GM23338 (cell line): ENCODE measurements at regions not wholly inside any gene's neighbourhood (a gene's known extent, or its start where the extent isn't known, plus 50 kb on each side); places are given as distances from the start of the nearest gene placed in this dataset.

Source experiments
- ATAC-seq: fragments of 200-7000 bp; cut with Tn5 transposase; 3 replicates; pipeline ENCODE4 v1.9.1; 2020
- DNase-seq: peaks from one replicate; pipeline ENCODE4 v3.0.0-alpha.2; 2015; ENCODE audit warnings: low spot score
- H2AFZ ChIP-seq: fragments of 200-600 bp; sonication (generic); 2 replicates; pipeline ENCODE4 v1.8.0; 2016; ENCODE audit warnings: antibody characterized with exemption, mild to moderate bottlenecking, moderate library complexity
- H3F3A ChIP-seq: fragments of 200-600 bp; sonication (generic); replicated peaks from 2 replicates; pipeline ENCODE4 v1.8.0; 2017; ENCODE audit warnings: antibody characterized with exemption, mixed run types, low read depth
- H3K27ac ChIP-seq: fragments of 200-600 bp; sonication (generic); 2 replicates; pipeline ENCODE4 v1.6.1; 2016; ENCODE audit warnings: low read depth
- H3K27me3 ChIP-seq: fragments of 200-600 bp; sonication (generic); 2 replicates; pipeline ENCODE4 v1.8.0; 2016; ENCODE audit warnings: mild to moderate bottlenecking, mixed run types, moderate library complexity; ENCODE audit not compliant: insufficient read depth
- H3K36me3 ChIP-seq: fragments of 200-600 bp; sonication (generic); 2 replicates; pipeline ENCODE4 v1.8.0; 2016; ENCODE audit warnings: mild to moderate bottlenecking; ENCODE audit not compliant: insufficient read depth
- H3K4me1 ChIP-seq: fragments of 200-600 bp; sonication (generic); 2 replicates; pipeline ENCODE4 v1.8.0; 2016; ENCODE audit warnings: mild to moderate bottlenecking, moderate library complexity; ENCODE audit not compliant: insufficient read depth
- H3K4me2 ChIP-seq: fragments of 200-600 bp; sonication (generic); 2 replicates; pipeline ENCODE4 v1.7.1; 2017; ENCODE audit warnings: mixed run types
- H3K4me3 ChIP-seq: fragments of 200-600 bp; sonication (generic); 2 replicates; pipeline ENCODE4 v1.6.1; 2016; ENCODE audit warnings: mixed run types
- H3K79me2 ChIP-seq: fragments of 200-600 bp; sonication (generic); replicated peaks from 2 replicates; pipeline ENCODE4 v1.8.0; 2017; ENCODE audit warnings: mild to moderate bottlenecking; ENCODE audit not compliant: insufficient read depth
- H3K9me2 ChIP-seq: fragments of 200-600 bp; sonication (generic); 2 replicates; pipeline ENCODE4 v1.8.0; 2017; ENCODE audit not compliant: insufficient read depth
- H4K20me1 ChIP-seq: fragments of 200-600 bp; sonication (generic); replicated peaks from 2 replicates; pipeline ENCODE4 v1.8.0; 2017; ENCODE audit warnings: mild to moderate bottlenecking; ENCODE audit not compliant: insufficient read depth
- H3K27ac Mint-ChIP-seq: 2 replicates; pipeline ENCODE4 v1.8.0; 2020; ENCODE audit warnings: inconsistent platforms, mild to moderate bottlenecking, moderate library complexity, mixed read lengths
- H3K27me3 Mint-ChIP-seq: 3 replicates; pipeline ENCODE4 v1.8.0; 2022; ENCODE audit warnings: low read depth, mild to moderate bottlenecking, moderate library complexity, mixed read lengths, inconsistent platforms; ENCODE audit not compliant: insufficient read depth, poor library complexity
- H3K36me3 Mint-ChIP-seq: 3 replicates; pipeline ENCODE4 v1.8.0; 2021; ENCODE audit warnings: low read depth, mild to moderate bottlenecking, inconsistent platforms, moderate library complexity, mixed read lengths
- H3K4me1 Mint-ChIP-seq: 3 replicates; pipeline ENCODE4 v1.8.0; 2020; ENCODE audit warnings: mild to moderate bottlenecking, inconsistent platforms, mixed read lengths
- H3K4me3 Mint-ChIP-seq: 3 replicates; pipeline ENCODE4 v1.8.0; 2021; ENCODE audit warnings: moderate library complexity, mild to moderate bottlenecking, inconsistent platforms, mixed read lengths
- H3K9me3 Mint-ChIP-seq: 3 replicates; pipeline ENCODE4 v1.8.0; 2020; ENCODE audit warnings: moderate library complexity, mild to moderate bottlenecking, inconsistent platforms, mixed read lengths
- CREB1 ChIP-seq: fragments of 250-450 bp; sonication (Bioruptor Pico); IDR thresholded peaks from 2 replicates; pipeline ENCODE4 v1.5.0; 2020; ENCODE audit warnings: low read depth, mild to moderate bottlenecking, moderate library complexity
- EZH2 ChIP-seq: fragments of 200-600 bp; sonication (generic); IDR thresholded peaks from one replicate; pipeline ENCODE4 v1.8.0; 2017; ENCODE audit warnings: antibody characterized with exemption, mild to moderate bottlenecking, low read depth; ENCODE audit not compliant: unreplicated experiment
- EZH2phosphoT487 ChIP-seq: fragments of 200-600 bp; sonication (generic); IDR thresholded peaks from one replicate; pipeline ENCODE4 v1.8.1; 2018; ENCODE audit warnings: antibody characterized with exemption; ENCODE audit not compliant: unreplicated experiment
- JUNB ChIP-seq: IDR thresholded peaks from one replicate; pipeline ENCODE4 v1.6.1; 2016; ENCODE audit warnings: antibody characterized with exemption; ENCODE audit not compliant: unreplicated experiment
- NANOG ChIP-seq: IDR thresholded peaks from 2 replicates; pipeline ENCODE4 v1.6.1; 2016; ENCODE audit warnings: antibody characterized with exemption, borderline replicate concordance
- POLR2AphosphoS5 ChIP-seq: IDR thresholded peaks from 2 replicates; pipeline ENCODE4 v1.6.1; 2016; ENCODE audit warnings: antibody characterized with exemption, low read depth
- STAT1 ChIP-seq: IDR thresholded peaks from one replicate; pipeline ENCODE4 v1.6.1; 2016; ENCODE audit warnings: antibody characterized with exemption; ENCODE audit not compliant: unreplicated experiment
- ZNF114 ChIP-seq: fragments of 250-450 bp; sonication (Bioruptor Pico); IDR thresholded peaks from 2 replicates; pipeline ENCODE4 v1.5.0; 2020; ENCODE audit warnings: mild to moderate bottlenecking, moderate library complexity
- ZNF331 ChIP-seq: fragments of 250-450 bp; sonication (Bioruptor Pico); IDR thresholded peaks from 2 replicates; pipeline ENCODE4 v1.5.0; 2020; ENCODE audit warnings: low read depth, mild to moderate bottlenecking, moderate library complexity
- TF ChIP-seq, protein P1 (sequence below): fragments of 250-450 bp; sonication (Bioruptor Pico); IDR thresholded peaks from 2 replicates; pipeline ENCODE4 v1.5.0; 2020; ENCODE audit warnings: mild to moderate bottlenecking, moderate library complexity
- TF ChIP-seq, protein P2 (sequence below), 2 experiments: fragments of 200-600 bp in 1 of 2; sonication (generic) in 1 of 2; conservative IDR thresholded peaks; 2 replicates each; pipeline versions ENCODE4 v1.5.1 to v1.6.1; 2016 to 2017; ENCODE audit warnings: antibody characterized with exemption in 2 of 2, low read depth in 2 of 2, mild to moderate bottlenecking in 2 of 2, moderate library complexity in 1 of 2
- TF ChIP-seq, protein P3 (sequence below): IDR thresholded peaks from 2 replicates; pipeline ENCODE4 v1.6.1; 2016; ENCODE audit warnings: antibody characterized with exemption
- TF ChIP-seq, protein P4 (sequence below): IDR thresholded peaks from one replicate; pipeline ENCODE4 v1.6.1; 2018; ENCODE audit warnings: antibody characterized with exemption; ENCODE audit not compliant: unreplicated experiment

DNA sequence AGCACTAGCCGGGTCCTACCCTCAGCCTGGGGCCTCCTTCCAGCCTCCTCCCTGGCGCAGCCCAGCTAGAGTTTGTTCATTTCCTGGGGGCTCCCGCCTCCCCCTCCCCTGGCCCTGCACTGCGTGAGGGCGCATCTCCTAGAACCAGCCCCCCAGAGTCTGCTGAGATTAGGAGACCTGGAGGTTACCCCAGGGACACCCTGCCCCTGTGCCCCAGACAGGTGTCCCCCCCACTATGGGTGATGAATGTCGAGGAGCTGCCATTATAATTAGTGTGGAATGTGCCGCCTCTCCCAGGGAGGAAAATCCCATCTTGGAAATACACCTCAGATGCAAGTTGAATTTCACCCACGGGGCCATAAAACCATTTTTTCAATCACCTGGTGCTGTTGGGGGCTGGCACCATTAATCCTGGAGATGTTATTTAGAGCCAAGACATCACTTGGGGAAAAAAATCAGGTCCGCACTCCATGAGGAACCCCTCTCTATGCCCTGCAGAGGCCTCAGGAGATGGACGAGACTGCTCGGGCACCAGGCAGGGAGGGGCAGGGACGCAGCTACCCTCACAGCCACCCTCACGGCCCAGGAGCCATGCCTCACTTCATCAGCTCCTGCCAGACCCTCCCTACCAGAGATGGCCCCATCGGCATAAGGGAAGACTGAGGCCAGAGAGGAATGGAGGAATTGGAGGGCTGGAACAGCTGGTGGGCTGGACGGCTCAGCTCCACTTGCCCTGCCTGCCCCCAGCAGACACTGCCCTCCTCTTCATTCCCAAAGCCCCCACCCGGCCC lies 197.5 kb downstream of the IGLL1 start:
- Histone ChIP-seq H3K9me2 (no peaks in the 10 kb centered on the region), H3K4me2 (no peak overlapping the region), H3K4me3 (no peak overlapping the region), H3F3A (no peaks in the 10 kb centered on the region), H3K79me2 (no peaks in the 10 kb centered on the region), H3K27ac (no peak overlapping the region), H2AFZ (no peak overlapping the region), H3K36me3 (no peaks in the 10 kb centered on the region), H4K20me1 (no peaks in the 10 kb centered on the region), H3K4me1 (no peaks in the 10 kb centered on the region), H3K27me3 (0 out of 2 replicates have a peak, but pooled peaks cover 8% of the 10 kb centered on the region)
- no peak for ATAC-seq
- H3K9me3 Mint-ChIP-seq: no peaks in the 10 kb centered on the region
- H3K36me3 Mint-ChIP-seq: no peaks in the 10 kb centered on the region
- DNase-seq: no peak
- no peak overlapping the region for H3K4me3 Mint-ChIP-seq
- H3K4me1 Mint-ChIP-seq: peaks cover 6% of the 10 kb centered on the region
- H3K27me3 Mint-ChIP-seq: peaks cover 12% of the 10 kb centered on the region
- no peak overlapping the region for H3K27ac Mint-ChIP-seq
- TF ChIP-seq ZNF114: no peak
- no peak for TF ChIP-seq CREB1 (CRISPR knock-in tag)
- TF ChIP-seq EZH2: no peak
- TF ChIP-seq, protein P1, sequence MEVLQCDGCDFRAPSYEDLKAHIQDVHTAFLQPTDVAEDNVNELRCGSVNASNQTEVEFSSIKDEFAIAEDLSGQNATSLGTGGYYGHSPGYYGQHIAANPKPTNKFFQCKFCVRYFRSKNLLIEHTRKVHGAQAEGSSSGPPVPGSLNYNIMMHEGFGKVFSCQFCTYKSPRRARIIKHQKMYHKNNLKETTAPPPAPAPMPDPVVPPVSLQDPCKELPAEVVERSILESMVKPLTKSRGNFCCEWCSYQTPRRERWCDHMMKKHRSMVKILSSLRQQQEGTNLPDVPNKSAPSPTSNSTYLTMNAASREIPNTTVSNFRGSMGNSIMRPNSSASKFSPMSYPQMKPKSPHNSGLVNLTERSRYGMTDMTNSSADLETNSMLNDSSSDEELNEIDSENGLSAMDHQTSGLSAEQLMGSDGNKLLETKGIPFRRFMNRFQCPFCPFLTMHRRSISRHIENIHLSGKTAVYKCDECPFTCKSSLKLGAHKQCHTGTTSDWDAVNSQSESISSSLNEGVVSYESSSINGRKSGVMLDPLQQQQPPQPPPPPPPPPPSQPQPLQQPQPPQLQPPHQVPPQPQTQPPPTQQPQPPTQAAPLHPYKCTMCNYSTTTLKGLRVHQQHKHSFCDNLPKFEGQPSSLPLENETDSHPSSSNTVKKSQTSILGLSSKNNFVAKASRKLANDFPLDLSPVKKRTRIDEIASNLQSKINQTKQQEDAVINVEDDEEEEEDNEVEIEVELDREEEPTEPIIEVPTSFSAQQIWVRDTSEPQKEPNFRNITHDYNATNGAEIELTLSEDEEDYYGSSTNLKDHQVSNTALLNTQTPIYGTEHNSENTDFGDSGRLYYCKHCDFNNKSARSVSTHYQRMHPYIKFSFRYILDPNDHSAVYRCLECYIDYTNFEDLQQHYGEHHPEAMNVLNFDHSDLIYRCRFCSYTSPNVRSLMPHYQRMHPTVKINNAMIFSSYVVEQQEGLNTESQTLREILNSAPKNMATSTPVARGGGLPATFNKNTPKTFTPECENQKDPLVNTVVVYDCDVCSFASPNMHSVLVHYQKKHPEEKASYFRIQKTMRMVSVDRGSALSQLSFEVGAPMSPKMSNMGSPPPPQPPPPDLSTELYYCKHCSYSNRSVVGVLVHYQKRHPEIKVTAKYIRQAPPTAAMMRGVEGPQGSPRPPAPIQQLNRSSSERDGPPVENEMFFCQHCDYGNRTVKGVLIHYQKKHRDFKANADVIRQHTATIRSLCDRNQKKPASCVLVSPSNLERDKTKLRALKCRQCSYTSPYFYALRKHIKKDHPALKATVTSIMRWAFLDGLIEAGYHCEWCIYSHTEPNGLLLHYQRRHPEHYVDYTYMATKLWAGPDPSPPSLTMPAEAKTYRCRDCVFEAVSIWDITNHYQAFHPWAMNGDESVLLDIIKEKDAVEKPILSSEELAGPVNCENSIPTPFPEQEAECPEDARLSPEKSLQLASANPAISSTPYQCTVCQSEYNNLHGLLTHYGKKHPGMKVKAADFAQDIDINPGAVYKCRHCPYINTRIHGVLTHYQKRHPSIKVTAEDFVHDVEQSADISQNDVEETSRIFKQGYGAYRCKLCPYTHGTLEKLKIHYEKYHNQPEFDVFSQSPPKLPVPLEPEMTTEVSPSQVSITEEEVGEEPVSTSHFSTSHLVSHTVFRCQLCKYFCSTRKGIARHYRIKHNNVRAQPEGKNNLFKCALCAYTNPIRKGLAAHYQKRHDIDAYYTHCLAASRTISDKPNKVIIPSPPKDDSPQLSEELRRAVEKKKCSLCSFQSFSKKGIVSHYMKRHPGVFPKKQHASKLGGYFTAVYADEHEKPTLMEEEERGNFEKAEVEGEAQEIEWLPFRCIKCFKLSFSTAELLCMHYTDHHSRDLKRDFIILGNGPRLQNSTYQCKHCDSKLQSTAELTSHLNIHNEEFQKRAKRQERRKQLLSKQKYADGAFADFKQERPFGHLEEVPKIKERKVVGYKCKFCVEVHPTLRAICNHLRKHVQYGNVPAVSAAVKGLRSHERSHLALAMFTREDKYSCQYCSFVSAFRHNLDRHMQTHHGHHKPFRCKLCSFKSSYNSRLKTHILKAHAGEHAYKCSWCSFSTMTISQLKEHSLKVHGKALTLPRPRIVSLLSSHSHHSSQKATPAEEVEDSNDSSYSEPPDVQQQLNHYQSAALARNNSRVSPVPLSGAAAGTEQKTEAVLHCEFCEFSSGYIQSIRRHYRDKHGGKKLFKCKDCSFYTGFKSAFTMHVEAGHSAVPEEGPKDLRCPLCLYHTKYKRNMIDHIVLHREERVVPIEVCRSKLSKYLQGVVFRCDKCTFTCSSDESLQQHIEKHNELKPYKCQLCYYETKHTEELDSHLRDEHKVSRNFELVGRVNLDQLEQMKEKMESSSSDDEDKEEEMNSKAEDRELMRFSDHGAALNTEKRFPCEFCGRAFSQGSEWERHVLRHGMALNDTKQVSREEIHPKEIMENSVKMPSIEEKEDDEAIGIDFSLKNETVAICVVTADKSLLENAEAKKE: no peak
- no peak for TF ChIP-seq EZH2phosphoT487
- no peak for TF ChIP-seq POLR2AphosphoS5
- no peak for TF ChIP-seq ZNF331
- TF ChIP-seq, protein P2, sequence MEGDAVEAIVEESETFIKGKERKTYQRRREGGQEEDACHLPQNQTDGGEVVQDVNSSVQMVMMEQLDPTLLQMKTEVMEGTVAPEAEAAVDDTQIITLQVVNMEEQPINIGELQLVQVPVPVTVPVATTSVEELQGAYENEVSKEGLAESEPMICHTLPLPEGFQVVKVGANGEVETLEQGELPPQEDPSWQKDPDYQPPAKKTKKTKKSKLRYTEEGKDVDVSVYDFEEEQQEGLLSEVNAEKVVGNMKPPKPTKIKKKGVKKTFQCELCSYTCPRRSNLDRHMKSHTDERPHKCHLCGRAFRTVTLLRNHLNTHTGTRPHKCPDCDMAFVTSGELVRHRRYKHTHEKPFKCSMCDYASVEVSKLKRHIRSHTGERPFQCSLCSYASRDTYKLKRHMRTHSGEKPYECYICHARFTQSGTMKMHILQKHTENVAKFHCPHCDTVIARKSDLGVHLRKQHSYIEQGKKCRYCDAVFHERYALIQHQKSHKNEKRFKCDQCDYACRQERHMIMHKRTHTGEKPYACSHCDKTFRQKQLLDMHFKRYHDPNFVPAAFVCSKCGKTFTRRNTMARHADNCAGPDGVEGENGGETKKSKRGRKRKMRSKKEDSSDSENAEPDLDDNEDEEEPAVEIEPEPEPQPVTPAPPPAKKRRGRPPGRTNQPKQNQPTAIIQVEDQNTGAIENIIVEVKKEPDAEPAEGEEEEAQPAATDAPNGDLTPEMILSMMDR (conservative IDR thresholded peaks at IDR 0.05; ENCODE audit: low read depth in 2 of 2): no peak
- TF ChIP-seq, protein P3, sequence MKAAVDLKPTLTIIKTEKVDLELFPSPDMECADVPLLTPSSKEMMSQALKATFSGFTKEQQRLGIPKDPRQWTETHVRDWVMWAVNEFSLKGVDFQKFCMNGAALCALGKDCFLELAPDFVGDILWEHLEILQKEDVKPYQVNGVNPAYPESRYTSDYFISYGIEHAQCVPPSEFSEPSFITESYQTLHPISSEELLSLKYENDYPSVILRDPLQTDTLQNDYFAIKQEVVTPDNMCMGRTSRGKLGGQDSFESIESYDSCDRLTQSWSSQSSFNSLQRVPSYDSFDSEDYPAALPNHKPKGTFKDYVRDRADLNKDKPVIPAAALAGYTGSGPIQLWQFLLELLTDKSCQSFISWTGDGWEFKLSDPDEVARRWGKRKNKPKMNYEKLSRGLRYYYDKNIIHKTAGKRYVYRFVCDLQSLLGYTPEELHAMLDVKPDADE: no peak
- TF ChIP-seq, protein P4, sequence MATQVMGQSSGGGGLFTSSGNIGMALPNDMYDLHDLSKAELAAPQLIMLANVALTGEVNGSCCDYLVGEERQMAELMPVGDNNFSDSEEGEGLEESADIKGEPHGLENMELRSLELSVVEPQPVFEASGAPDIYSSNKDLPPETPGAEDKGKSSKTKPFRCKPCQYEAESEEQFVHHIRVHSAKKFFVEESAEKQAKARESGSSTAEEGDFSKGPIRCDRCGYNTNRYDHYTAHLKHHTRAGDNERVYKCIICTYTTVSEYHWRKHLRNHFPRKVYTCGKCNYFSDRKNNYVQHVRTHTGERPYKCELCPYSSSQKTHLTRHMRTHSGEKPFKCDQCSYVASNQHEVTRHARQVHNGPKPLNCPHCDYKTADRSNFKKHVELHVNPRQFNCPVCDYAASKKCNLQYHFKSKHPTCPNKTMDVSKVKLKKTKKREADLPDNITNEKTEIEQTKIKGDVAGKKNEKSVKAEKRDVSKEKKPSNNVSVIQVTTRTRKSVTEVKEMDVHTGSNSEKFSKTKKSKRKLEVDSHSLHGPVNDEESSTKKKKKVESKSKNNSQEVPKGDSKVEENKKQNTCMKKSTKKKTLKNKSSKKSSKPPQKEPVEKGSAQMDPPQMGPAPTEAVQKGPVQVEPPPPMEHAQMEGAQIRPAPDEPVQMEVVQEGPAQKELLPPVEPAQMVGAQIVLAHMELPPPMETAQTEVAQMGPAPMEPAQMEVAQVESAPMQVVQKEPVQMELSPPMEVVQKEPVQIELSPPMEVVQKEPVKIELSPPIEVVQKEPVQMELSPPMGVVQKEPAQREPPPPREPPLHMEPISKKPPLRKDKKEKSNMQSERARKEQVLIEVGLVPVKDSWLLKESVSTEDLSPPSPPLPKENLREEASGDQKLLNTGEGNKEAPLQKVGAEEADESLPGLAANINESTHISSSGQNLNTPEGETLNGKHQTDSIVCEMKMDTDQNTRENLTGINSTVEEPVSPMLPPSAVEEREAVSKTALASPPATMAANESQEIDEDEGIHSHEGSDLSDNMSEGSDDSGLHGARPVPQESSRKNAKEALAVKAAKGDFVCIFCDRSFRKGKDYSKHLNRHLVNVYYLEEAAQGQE: no peak
- no peak for TF ChIP-seq NANOG
- no peak for TF ChIP-seq JUNB
- no peak for TF ChIP-seq STAT1
